GM19455 (cell line): ENCODE measurements at regions not wholly inside any gene's neighbourhood (a gene's known extent, or its start where the extent isn't known, plus 50 kb on each side); places are given as distances from the start of the nearest gene placed in this dataset.

Source experiments
- ATAC-seq: cut with Tn5 transposase; IDR thresholded peaks from one replicate; pipeline ENCODE4 v1.9.1; 2021; ENCODE audit not compliant: unreplicated experiment

DNA sequence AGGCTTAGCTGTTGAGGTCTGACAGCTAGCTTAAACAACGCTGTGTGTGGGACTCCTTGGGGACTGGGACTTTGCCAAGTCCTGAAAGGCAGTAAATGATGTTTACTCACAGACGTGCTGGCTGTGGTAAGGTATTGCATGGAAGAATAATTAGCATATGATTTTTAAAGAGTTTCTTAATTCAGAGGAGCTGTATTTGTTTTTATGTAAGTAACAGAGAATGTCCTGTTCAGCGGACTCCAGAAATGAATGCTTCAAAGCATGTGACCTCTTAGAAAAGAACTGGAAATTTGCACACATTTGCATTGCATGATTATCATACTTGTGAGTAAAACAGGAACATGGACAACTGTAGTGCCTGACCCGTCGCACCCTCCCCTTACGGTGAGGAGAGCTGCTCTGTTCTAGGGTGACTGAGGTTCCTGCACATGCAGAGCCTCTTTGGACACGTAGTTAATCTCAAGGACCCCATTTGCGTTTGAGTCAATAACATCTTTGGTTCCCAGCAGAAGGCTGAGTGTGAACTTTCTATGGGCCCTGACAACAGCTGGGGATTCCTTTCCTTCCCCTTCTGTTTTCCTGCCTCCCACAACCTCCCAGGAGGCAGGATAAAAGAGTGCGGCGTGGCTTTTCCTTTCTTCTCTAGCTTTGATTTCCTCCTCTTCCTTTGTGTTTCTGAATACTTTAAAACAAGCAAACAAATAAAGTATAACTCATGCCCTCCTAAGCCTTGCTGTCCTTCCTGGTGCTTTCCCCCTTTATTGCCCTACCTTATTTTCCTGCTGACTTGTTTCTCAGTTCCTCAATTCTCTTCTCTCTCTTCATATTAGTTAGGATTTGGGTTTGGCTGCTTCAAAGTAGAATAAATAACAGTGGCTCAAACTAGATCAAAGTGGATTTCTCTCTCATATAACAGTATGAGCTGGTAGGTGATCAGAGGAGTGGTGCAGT lies 157.2 kb upstream of the CD180 start:
- ATAC-seq: no peak

DNA sequence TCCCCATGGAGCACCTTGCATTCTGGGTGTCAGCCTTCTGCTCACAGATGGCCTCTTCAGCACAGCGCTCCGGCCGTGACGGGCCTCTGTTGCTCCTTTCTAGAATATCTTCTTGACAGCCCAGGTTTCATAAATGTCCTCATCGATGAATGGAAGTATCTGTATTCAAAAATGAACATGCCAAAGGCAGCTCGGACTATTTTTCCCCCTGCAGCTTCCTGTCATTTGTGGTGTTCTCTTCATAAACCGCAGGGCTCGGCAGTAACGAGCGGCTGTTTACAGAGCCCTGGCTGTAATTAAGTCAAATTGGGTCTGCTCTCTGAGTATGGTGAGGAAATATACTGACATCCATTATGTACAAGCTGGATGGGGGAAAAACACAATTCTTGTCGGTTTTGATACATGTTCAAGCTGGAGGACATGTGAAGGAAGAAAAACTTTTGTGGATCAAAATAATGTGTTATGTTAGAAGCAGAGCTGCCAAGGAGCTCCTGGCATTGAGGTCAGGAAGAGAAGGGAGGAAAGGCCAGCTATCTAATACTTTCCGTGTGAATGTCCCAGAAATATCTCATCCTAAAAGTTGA lies 154.1 kb upstream of the CD180 start:
- no peak for ATAC-seq

DNA sequence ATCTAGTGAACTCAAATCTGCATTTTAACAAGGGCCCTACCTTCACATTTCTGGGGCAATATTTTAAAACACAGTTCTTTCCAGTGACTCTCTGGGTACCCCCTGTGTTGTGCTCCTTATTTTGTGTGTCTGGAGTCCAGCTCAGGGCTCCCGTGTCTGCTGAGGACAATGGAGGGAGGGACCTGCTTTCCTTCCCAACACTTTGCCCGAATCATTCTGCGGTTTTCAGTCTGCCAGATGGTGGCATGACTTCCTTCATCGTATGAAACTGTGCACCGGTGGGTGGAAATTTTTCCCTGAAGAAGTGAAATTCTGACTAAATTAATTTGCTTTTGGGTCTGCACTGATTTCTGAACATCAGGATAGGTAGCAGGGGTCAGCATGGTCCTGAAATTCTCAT lies 153.6 kb upstream of the CD180 start:
- no peak for ATAC-seq

DNA sequence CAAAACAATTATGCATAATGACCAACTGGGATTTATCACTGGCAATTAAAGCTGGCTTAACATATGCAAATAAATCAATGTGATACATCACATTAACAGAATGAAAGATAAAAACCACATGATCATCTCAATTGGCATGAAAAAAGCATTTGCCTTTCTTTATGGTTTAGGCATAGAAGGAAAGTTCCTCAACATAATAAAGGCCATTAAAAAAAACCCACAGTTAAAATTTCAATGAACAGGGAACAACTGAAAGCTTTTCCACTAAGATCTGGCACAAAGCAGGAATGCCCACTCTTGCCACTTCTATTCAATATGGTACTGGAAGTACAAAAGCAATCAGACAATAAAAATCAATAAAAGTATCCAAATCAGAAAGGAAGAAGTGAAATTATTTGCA lies 151.2 kb upstream of the CD180 start:
- no peak for ATAC-seq

DNA sequence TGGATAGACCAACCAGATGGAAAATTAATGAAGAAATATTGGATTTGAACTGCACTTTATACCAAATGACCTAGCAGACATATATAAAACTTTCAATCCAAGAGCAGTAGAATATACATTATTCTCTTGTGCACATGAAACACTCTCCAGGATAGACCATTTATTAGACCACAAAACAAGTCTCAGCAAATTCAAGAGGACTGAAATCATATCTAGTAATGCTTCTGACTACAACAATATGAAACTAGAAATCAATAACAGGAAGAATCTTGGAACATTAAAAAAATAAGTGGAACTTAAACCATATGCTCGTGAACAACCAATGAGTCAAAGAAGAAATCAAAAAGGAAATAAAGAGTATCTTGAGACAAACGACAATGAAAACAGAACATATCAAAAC lies 150.0 kb upstream of the CD180 start:
- no peak for ATAC-seq

DNA sequence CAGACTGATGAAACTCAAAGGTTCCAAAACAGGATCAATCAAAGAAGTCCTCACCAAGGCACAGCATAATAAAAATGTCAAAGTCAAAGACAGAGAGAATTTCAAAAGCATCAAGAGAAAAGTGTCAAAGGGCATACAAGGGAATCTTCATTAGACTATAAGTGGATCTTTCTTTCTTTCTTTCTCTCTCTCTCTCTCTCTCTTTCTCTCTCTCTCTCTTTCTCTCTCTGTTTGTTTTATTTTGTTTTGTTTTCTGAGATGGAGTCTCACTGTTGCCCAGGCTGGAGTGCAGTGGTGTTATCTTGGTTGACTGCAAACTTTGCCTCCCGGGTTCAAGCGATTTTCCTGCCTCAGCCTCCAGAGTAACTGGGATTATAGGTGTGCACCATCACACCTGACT lies 148.3 kb upstream of the CD180 start:
- ATAC-seq: no peak

DNA sequence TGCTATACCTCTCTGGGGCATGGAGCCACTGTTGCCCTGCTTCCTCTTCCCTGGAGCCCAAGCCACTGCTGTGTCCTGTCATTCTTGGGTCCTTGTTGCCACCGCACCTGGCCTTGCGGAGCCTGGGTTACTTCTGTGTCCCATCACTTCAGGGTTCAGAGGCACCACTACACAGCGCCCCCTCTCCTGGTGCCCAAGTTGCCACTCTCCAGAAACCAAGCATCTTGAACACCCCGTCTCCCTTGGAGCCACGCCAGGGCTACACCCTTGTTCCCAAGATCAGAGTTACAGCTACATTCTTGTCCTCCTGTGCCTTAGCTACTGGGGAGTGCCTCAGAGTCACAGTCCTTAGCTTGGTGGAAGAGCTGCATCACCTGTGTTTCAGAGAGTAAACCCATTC lies 147.2 kb upstream of the CD180 start:
- ATAC-seq: no peak

DNA sequence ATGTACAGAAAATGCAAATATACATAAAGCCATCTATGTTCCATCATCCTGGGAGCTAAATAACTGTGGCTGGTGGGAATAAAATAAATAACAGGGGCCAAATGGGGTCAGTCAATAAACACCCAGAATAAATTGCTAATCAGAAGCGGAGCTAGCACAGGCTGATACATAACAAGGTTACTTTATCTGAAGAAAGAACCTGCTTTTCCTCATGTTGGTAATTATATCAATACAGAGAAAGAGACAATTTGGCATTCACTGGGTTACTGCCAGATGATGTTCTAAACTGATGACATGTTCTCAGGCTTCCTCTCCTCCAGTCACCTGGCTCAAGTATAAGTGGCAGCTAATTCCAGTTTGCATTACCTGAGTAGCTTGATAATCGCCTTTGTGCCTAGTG lies 144.9 kb upstream of the CD180 start:
- ATAC-seq: no peak

DNA sequence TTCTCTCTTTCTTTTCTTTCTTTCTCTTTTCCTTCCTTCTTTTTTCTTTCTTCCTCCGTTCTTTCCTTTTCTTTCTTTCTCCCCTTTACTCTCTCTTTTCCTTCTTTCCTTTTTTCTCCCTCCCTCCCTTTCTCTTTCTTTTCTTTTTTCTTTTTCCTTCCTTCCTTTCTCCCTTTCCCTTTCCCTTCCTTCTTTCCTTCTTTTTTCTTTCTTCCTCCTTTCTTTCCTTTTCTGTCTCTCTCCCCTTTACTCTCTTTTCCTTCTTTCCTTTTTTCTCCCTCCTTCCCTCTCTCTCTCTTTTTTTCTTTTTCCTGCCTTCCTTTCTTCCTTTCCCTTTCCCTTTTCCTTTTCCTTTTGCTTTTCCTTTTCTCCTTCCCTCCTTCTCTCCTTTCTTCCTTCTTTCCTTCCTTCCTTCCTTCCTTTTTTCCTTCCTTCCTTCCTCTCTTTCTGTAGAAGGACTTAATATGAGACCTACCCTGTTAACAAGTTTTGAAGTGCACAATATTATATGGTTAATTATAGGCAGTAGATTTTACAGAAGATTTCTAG lies 142.7 kb upstream of the CD180 start:
- ATAC-seq: no peak

DNA sequence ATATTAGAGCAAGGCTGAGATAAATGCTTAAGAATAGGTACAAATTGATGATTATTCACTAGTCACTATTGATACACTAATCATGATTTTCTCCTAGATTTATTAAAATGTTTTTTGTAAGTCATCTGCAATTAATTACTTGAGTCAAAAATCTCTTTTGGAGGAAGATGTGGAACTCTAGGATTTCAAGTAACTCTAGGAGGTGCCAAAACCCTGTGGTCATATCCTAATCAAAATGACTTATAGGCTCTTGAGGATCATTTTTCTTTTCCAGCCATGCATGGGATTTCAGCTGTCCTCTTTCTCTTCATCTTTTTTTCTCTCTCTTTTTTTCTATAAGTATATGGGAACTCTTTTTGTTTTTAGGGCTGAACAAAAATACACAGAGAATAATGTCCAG lies 141.8 kb upstream of the CD180 start:
- no peak for ATAC-seq

DNA sequence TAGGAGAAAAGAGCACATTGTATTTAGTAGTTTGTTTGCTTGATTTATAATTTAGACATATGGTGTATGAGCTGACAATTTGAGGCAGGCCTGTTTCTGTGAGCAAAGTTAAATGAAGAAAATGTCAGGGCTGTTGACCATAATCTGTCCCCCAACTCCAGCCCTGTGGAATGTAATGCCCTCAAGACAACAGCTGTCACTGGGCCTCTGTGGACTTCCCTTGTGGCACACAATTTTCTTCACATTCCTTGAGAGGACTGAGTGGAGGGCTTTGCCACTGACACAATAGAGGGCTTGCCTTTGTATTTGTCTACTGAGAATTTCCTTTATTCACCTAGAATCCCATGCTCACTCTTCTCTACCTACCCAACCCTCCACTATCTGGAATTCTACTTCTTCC lies 141.2 kb upstream of the CD180 start:
- ATAC-seq: no peak

DNA sequence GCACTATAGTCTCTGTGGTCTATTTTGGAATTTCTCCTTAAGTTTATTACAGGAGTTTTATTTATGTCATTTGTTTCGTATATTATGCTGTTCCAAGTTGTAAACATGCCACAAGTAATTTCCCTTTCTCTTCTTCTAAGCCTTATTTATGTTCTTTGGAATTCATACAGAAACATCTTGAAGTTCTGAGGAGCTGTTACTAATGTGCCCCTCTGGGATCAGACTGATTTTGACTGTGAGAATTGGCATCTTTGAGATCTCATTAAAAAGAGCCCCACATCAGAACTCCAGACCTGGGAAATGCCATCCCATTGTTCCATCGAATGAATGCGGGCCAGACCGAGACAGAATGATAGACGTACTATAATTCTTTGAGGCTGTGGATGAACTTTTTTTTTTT lies 138.8 kb upstream of the CD180 start:
- no peak for ATAC-seq

DNA sequence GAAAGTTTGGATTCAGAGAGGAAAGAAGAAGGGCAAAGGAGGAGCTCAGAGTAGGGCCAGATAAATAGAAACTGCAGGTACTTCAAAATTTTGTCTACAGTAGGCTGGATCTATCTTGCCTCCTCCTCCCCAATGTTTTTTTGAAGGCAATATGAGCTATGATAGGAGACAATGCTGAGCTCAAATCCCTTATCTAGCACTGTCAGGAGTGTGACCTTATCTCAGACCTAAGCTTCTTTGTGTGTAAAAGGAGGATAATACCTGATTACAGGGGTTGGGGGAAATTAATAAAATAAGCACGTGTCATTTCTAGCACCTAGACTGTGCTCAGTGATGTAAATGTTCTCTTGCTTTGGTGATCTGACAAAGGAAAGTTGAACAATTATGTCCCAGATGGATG lies 137.8 kb upstream of the CD180 start:
- ATAC-seq: no peak

DNA sequence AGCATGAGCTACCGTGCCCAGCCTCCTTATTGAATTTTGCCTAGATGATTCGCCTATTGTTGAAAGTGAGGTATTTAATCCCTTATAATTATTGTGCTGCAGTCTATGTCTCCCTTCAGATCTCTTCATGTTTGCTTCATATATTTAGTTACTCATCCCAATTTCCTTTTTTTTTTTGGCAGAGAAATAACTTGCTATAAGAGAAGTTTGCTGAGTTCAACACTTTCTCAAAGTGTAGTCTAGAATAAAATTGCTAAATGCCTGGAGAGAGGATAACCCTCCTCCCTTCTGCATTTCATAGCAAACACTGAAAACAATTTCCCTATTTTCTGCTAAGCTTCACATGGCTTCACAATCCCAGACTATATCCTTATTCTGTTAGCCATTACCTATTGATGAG lies 136.6 kb upstream of the CD180 start:
- ATAC-seq: no peak

DNA sequence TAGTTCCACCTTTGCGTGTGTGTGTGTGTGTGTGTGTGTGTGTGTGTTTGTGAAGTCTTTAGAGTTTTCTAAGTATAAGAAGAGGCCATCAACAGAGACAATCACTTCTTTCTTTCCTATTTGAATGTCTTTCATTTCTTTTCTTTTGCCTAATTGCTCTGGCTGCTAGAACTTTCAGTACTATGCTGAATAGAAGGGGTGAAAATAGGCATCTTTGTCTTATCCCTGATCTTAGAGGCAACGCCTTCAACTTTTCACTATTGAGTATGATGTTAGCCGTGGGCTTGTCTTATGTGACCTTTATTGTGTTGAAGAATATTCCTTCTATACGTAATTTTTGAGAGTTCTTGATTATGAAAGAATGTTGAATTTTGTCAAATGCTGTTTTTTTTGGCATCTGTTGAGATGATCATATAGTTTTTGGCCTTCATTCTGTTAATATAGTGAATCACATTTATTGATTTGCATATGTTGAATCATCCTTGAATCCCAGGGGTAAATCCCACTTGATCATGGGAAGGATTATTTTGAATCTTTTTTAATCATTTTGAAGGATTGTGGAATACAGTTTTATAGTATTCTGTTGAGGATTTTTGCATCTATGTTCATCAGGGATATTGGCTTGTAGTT lies 134.8 kb upstream of the CD180 start:
- no peak for ATAC-seq

DNA sequence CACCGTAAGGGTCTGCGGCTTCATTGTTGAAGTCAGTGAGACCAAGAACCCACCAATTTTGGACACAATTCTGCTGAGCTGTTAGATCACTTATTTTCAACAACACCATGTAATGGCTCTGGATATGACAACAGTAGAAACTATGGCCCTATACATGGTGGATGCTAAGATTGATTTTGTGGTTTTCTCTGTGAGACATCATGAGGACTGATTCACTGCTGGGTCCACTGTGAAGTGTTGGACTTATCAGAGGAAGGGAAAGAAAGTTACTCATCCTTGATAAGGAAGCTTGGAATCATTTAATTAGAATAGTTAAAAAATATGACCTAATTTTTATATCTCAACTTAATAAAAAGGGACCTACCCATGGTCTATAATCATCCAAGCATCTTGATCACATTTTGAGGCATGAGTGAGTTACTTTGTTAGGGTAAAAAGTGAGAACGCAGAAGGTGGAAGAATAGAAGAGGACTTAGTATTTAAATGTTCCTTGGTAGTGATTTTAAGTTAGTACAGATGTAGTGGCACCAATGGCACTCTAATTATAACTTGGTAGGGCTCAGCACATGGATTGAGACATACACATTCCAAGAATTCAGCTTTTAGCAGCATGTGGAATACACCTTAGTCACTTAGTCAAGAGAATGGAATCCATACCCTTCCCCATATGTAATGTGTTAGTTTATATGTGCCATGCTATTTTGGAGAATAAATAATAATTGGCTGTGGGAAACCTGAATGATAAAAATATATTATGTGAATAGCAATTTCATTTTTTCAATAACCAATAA lies 123.5 kb upstream of the CD180 start:
- no peak for ATAC-seq

DNA sequence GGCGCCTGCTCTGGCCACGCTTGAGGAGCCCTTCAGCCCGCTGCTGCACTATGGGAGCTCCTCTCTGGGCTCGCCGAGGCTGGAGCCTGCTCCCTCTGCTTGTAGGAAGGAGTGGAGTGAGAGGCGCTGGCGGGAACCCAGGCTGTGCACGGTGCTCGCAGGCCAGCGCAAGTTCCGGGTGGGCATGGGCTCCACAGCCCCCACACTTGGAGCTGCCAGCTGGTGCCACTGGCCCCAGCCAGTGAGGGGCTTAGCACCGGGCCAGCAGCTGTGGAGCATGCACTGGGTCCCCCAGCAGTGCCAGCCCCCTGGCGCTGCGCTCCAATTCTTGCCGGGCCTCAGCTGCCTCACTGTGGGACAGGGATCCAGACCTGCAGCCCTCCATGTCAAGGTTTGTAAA lies 122.1 kb upstream of the CD180 start:
- ATAC-seq: no peak

DNA sequence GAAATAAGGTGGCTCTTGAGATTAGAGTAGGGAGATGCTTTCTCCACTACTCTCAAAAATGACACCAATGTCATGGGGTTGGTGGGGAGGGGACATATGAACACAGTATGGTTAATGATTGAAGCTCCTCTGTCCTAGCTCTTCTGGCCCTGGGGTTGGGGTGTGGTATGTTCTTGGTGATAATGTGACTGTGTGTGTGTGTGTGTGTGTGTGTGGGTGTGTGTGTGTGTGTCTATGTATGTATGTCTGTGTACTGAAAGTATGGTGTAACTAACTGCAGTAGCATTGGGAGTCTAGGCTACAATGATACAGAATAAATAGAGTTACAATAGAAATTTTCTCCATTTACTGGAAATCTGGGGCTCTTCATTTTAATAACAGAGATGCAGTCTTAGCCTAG lies 121.0 kb upstream of the CD180 start:
- ATAC-seq: no peak

DNA sequence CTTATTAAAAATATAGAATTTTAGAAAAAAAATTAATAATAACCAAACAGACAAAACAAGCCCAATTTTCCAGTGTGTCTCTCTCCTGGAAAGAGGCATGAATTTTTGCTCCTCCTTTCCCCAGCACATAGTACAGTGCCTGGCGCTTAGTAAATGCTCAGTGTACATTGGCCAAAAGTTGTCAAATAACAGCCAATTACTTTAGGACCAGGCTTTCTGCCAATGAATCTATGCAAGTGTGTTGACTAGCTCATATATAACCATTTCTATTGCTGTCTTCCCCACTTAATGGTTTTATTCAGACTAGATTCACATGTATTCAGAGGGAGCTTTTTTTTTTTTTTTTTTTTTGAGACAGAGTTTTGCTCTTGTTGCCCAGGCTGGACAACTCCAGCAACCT lies 120.1 kb upstream of the CD180 start:
- no peak for ATAC-seq

DNA sequence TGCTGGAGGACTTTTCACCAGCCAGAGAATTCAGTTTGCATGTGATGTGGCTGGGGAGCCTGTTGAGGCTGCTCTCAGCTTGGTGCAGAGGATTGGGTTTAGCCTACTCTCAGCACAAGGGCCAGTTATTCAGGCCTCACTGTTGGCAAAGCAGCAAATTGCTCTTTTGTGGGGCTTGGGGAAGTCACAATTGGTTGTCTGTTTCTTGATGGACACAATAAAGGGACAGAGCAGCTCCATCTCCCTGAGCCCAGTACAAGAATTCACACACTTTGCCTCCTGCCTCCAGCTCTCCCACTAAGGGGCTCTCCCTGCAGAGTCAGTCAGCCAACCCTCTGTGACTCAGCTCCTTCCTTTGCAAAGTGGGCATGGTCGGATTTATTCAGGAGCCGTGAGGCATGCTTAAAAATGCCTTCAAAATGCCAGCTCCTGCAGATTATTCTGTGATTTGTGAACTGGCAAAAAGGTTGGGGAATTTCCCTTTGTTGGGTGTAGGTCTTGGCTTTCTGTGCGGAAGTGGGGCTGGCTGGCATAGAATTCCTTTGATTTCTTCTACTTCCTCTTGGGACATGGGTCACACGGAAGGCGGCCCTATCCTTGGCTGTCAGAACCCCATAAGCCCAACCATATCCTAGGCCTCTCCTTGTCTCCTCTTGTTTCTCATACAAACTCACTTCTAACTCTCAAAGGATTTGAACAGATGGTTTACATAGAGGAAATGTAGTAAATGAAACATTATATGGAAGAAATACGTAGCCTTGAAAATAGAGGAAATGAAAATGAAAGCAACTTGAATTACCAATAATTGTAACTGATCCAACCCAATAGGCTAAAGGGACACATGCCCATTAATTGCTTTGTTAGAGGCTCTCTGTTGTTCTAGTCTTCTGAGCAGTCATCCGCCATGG lies 118.7 kb upstream of the CD180 start:
- no peak for ATAC-seq
